Medulla oblongata (tissue), 1 donor: ENCODE measurements at regions not wholly inside any gene's neighbourhood (a gene's known extent, or its start where the extent isn't known, plus 50 kb on each side); places are given as distances from the start of the nearest gene placed in this dataset.
"Not testable (repeated sequence)": the region's sequence is repeated elsewhere in the genome, so short reads cannot be mapped to it uniquely, and the experiment has no call there.

Source experiments
- DNase-seq: peaks from one replicate; pipeline ENCODE4 v3.0.0-alpha.2; 2015; ENCODE audit errors: extremely low spot score

GRCh38 chr3:77707281-77707680 is 667.4 kb downstream of the ROBO2 start:
- DNase-seq: no peak

DNA sequence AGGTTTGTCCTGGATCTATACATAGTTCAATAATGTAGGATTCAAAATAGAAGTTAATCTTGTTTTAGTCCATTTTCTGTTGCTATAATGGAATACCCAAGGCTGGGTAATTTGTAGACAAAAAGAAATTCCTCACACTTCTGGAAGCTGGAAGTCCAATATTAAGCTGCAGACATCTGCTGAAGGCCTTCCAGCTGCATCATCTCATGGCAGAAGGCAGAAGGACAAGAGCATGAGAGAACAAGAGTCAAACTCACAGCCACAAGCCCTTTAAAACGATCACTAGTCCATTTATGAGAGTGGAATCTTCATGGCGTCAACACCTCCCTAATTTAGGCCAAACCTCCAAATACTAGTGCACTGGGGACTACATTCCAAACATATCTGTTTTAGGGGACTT is 669.3 kb downstream of the ROBO2 start:
- no peak for DNase-seq

- DNase-seq: no peak
Measured at GRCh38 chr3:77718311-77718710, 678.4 kb downstream of the ROBO2 start.

DNA sequence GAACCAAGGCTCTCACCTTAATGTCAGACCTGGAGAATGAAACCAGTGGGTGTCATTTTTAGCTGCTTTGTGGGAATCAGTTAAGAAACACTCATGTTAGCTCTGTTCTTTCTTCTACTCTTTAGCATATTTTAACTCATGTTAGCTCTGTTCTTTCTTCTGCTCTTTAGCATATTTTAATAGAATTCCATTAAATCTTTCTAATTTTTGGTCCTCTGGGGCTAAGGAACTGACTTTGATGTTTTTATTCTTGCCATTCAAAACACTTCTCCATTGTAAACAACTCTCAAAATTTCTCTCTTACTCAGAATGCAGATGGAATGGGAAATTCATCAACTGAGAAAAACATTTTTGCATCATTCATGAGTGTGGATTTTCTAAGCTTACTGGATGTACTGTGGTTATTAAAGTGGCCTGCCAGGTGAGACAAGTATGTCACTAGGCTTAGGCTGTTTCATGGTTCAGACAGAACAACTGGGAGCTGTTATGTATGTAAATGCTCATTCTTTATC is 680.6 kb downstream of the ROBO2 start:
- DNase-seq: no peak

DNA sequence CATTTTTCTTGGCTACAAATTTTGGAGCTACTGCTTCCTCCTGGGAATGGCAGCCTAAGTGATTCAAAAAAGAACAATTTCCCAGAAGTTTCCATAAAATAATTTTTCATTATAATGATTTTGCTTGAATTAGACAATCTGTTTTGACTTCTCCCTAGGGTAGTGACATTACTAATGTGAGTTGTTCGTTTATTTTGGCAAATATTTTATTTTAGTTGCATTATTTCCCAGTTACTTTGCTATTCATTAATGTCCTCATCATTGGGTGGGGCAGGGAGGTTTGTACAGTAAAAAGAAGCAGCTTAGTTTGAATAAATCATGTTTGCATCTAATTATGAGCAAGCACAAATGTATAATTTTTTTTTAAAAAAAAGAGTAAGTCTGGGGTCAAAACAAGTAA is 686.6 kb downstream of the ROBO2 start:
- DNase-seq: no peak

- no peak for DNase-seq
Measured at GRCh38 chr3:77746048-77746447, 706.1 kb downstream of the ROBO2 start.

DNA sequence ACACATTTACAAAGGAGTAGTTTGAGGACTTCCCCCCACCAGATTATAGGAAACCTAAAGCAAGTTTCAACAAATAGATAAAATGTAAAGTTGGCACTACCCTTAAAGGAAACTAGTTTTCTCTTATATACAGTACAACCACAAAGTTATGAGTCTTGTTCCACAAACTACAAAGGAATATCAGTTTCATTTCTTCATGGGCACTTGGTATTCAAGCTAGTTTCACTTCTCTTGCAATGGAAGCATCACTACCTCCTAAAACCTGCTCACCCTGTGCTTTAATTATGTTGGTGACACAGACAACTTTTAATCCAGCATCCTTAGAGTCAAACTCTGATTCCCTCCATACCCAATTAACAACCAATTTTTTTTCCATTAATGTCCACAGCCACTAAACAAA is 707.0 kb downstream of the ROBO2 start:
- no peak for DNase-seq

GRCh38 chr3:77756397-77756975 is 716.6 kb downstream of the ROBO2 start:
- not testable (repeated sequence) for DNase-seq

DNA sequence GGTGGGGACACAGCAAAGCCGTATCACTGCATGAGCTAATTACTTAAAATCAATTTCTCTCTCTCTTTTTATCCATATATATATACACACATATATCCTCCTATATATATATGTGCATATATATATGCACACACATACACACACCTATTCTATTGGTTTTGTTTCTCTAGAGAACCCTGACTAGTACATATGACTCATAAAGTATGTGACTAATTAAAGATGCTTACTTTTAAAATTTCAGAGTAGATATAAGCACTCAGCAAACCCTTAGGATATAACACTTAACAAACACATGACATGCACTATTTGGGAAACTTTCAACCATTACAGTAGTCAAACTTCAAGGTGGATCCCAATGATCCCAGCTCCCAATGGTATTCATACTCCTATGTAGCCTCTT is 732.6 kb downstream of the ROBO2 start:
- DNase-seq: no peak

DNA sequence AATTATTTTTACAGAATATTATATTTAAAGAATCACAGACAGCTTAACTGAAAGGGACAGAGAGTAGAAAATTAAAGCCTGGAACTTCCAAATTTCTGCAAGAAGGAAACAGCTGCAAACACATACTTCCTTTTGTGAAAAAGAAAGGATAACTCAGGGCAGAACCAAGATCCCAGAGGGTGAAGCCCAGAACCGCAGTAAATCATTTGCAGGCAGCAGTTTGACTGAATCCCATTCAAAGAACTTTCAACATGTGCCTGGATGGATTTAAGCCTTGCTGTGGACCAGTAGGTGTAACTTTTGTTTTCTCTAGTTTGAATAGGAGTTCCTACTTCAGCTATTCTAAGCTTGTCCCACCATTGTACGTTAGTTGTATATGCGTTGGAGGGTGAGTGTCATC is 733.2 kb downstream of the ROBO2 start:
- no peak for DNase-seq

GRCh38 chr3:77780278-77780996 is 740.5 kb downstream of the ROBO2 start:
- DNase-seq: peak; percentile 37

GRCh38 chr3:77786216-77786615 is 746.3 kb downstream of the ROBO2 start:
- DNase-seq: no peak

- no peak for DNase-seq
Measured at GRCh38 chr3:77795013-77795412, 755.1 kb downstream of the ROBO2 start.

GRCh38 chr3:77799278-77799677 is 759.4 kb downstream of the ROBO2 start:
- DNase-seq: no peak

GRCh38 chr3:77800893-77801292 is 761.0 kb downstream of the ROBO2 start:
- no peak for DNase-seq

DNA sequence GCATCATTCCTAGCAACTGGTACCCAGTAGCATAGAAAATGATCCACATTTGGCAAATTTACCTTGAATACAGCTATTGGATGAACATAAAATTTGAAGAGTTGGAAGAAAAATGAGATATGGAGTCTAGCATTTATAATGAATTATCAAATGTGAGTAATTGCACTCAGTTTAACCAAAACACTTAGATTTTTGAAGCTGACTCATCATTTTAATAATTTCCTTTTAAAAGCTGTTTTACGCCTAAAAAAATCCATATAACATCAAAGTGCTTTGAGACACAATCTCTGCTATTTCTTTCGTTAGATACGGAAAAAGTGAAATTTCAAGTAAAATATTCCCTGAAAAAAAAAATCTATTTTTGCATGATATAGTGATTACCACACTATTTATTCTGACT is 767.4 kb downstream of the ROBO2 start:
- no peak for DNase-seq

GRCh38 chr3:77814845-77815244 is 774.9 kb downstream of the ROBO2 start:
- no peak for DNase-seq

DNA sequence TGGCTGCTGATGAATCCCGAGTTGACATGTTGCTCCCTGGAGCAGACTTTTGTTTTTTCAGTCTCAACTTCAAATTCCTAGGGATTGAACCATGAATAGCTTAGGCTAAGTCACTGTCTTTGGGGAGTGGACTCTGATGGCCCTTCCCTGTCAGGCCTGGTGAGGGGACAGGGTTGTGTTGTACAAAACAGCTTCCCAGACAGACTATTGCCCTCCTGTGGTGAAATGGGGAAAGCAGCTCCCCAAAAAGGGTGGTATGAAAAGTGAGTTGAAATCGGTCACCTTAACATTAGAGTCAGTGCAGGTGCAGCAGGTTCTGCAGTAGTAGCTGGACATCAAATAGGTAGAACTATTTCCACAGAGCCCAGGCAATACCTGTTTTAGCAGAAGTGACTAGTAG is 775.6 kb downstream of the ROBO2 start:
- DNase-seq: no peak

- DNase-seq: no peak
Measured at GRCh38 chr3:77816366-77816765, 776.5 kb downstream of the ROBO2 start.

- DNase-seq: no peak
Measured at GRCh38 chr3:77825001-77825827, 785.3 kb downstream of the ROBO2 start.

- no peak for DNase-seq
Measured at GRCh38 chr3:77835921-77836320, 796.0 kb downstream of the ROBO2 start.

- no peak for DNase-seq
Measured at GRCh38 chr3:77837456-77838025, 797.6 kb downstream of the ROBO2 start.
